ENCODE measurements at regions not wholly inside any gene's neighbourhood (a gene's known extent, or its start where the extent isn't known, plus 50 kb on each side); places are given as distances from the start of the nearest gene placed in this dataset.

DNA sequence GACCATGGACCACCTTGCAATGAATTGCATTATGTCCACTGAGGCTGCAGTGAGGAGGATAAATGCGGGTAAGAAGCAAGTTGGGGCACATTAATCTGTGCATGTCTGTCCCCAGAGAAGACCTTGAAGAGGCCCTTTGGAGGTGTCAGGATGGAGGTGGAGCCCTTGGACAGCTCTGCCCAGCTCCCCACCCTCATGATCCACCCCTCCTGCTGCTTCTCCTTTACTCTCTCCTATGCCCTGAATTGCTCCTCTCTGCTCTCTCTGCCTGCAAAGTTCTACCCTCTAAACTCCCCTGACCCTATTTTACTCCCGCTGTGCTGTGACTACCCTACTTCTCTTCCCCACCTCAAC is 292.4 kb upstream of the USP24 start:
- TF ChIP-seq, protein P1, sequence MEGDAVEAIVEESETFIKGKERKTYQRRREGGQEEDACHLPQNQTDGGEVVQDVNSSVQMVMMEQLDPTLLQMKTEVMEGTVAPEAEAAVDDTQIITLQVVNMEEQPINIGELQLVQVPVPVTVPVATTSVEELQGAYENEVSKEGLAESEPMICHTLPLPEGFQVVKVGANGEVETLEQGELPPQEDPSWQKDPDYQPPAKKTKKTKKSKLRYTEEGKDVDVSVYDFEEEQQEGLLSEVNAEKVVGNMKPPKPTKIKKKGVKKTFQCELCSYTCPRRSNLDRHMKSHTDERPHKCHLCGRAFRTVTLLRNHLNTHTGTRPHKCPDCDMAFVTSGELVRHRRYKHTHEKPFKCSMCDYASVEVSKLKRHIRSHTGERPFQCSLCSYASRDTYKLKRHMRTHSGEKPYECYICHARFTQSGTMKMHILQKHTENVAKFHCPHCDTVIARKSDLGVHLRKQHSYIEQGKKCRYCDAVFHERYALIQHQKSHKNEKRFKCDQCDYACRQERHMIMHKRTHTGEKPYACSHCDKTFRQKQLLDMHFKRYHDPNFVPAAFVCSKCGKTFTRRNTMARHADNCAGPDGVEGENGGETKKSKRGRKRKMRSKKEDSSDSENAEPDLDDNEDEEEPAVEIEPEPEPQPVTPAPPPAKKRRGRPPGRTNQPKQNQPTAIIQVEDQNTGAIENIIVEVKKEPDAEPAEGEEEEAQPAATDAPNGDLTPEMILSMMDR (conservative IDR thresholded peaks at IDR 0.05 in 1 of 2, IDR thresholded peaks at IDR 0.05 in 1 of 2; ENCODE audit: extremely low read depth in 1 of 2, insufficient read depth in 1 of 2, low read depth in 1 of 2, low read length in 2 of 2), result no peak
- TF ChIP-seq EZH2 (IDR thresholded peaks at IDR 0.05; ENCODE audit: borderline replicate concordance, low read length), result no peak

Data from mammary epithelial cell (primary cell).